Osteoblast (primary cell): ENCODE measurements at regions not wholly inside any gene's neighbourhood (a gene's known extent, or its start where the extent isn't known, plus 50 kb on each side); places are given as distances from the start of the nearest gene placed in this dataset.

Experiments used
- DNase-seq: peaks from one replicate; pipeline ENCODE4 v3.0.0; 2011; ENCODE audit warnings: low spot score, mixed read lengths; ENCODE audit not compliant: insufficient read length; ENCODE audit errors: missing footprints
- H2AFZ ChIP-seq: 2 replicates; pipeline ENCODE4 v1.6.0; 2011; ENCODE audit warnings: mild to moderate bottlenecking, low read length
- H3K27ac ChIP-seq: 2 replicates; pipeline ENCODE4 v1.5.1; 2011; ENCODE audit warnings: mild to moderate bottlenecking, low read depth, low read length, moderate library complexity
- H3K27me3 ChIP-seq: 2 replicates; pipeline ENCODE4 v1.6.0; 2012; ENCODE audit warnings: mild to moderate bottlenecking, control low read depth, inconsistent platforms, low read length, moderate library complexity; ENCODE audit not compliant: insufficient read depth
- H3K36me3 ChIP-seq: 2 replicates; pipeline ENCODE4 v1.5.1; 2011; ENCODE audit warnings: mild to moderate bottlenecking, low read length, control low read depth, moderate library complexity; ENCODE audit not compliant: insufficient read depth
- H3K4me1 ChIP-seq: 2 replicates; pipeline ENCODE4 v1.5.1; 2011; ENCODE audit warnings: mild to moderate bottlenecking, low read length, control low read depth, moderate library complexity; ENCODE audit not compliant: insufficient read depth
- H3K4me2 ChIP-seq: 2 replicates; pipeline ENCODE4 v1.6.0; 2011; ENCODE audit warnings: mild to moderate bottlenecking, low read length; ENCODE audit not compliant: insufficient read depth
- H3K4me3 ChIP-seq: fragments of 200-600 bp; sonication (generic); 3 replicates; pipeline ENCODE4 v1.5.1; 2012; ENCODE audit warnings: mild to moderate bottlenecking, low read length, inconsistent platforms; ENCODE audit not compliant: insufficient read depth
- H3K79me2 ChIP-seq: 2 replicates; pipeline ENCODE4 v1.6.0; 2012; ENCODE audit warnings: mild to moderate bottlenecking, low read length, control low read depth, inconsistent platforms; ENCODE audit not compliant: insufficient read depth
- H3K9me3 ChIP-seq: 2 replicates; pipeline ENCODE4 v1.5.1; 2011; ENCODE audit warnings: low read depth, low read length, control low read depth
- H4K20me1 ChIP-seq: 2 replicates; pipeline ENCODE4 v1.6.0; 2012; ENCODE audit warnings: mild to moderate bottlenecking, low read length, control low read depth; ENCODE audit not compliant: insufficient read depth
- CTCF ChIP-seq: IDR thresholded peaks from 2 replicates; pipeline ENCODE4 v1.5.1; 2011; ENCODE audit warnings: mild to moderate bottlenecking, low read depth, low read length, moderate library complexity; ENCODE audit errors: extremely low read depth

- DNase-seq, result no peak
- no peaks in the 10 kb centered on the region for H3K79me2 ChIP-seq
- no peak overlapping the region for H3K4me3 ChIP-seq
- no peaks in the 10 kb centered on the region for H3K36me3 ChIP-seq
- no peak overlapping the region for H3K27ac ChIP-seq
- H4K20me1 ChIP-seq, result no peaks in the 10 kb centered on the region
- H3K27me3 ChIP-seq, result no peaks in the 10 kb centered on the region
- H3K9me3 ChIP-seq, result no peaks in the 10 kb centered on the region
- H2AFZ ChIP-seq, result no peak overlapping the region
- no peaks in the 10 kb centered on the region for H3K4me1 ChIP-seq
- no peak for TF ChIP-seq CTCF
- H3K4me2 ChIP-seq, result no peak overlapping the region
Measured at GRCh38 chr2:14891546-14891945, 259.0 kb downstream of the LRATD1 start.

- Histone ChIP-seq H3K36me3 (no peaks in the 10 kb centered on the region), H3K9me3 (no peaks in the 10 kb centered on the region), H3K4me2 (no peak overlapping the region), H3K79me2 (no peaks in the 10 kb centered on the region), H3K27ac (no peak overlapping the region), H2AFZ (no peak overlapping the region), H3K27me3 (no peaks in the 10 kb centered on the region), H3K4me3 (no peak overlapping the region), H3K4me1 (no peaks in the 10 kb centered on the region), H4K20me1 (no peaks in the 10 kb centered on the region)
- no peak for TF ChIP-seq CTCF
- no peak for DNase-seq
Measured at GRCh38 chr2:14896330-14897030, 264.0 kb downstream of the LRATD1 start.

- Histone ChIP-seq H3K9me3 (no peaks in the 10 kb centered on the region), H3K27me3 (no peaks in the 10 kb centered on the region), H3K36me3 (no peaks in the 10 kb centered on the region), H3K27ac (no peak overlapping the region), H3K4me3 (no peak overlapping the region), H3K4me1 (no peaks in the 10 kb centered on the region), H3K4me2 (no peak overlapping the region), H3K79me2 (no peaks in the 10 kb centered on the region), H2AFZ (no peak overlapping the region), H4K20me1 (no peaks in the 10 kb centered on the region)
- DNase-seq, result no peak
- TF ChIP-seq CTCF, result no peak
Measured at GRCh38 chr2:14899621-14900414, 267.3 kb downstream of the LRATD1 start.

- Histone ChIP-seq H3K36me3 (no peaks in the 10 kb centered on the region), H4K20me1 (no peaks in the 10 kb centered on the region), H3K27me3 (no peaks in the 10 kb centered on the region), H3K4me3 (no peak overlapping the region), H3K9me3 (no peaks in the 10 kb centered on the region), H2AFZ (no peak overlapping the region), H3K27ac (no peak overlapping the region), H3K4me2 (no peak overlapping the region), H3K4me1 (no peaks in the 10 kb centered on the region), H3K79me2 (no peaks in the 10 kb centered on the region)
- no peak for TF ChIP-seq CTCF
- no peak for DNase-seq
Measured at GRCh38 chr2:14901737-14902136, 269.2 kb downstream of the LRATD1 start.
